Stimulated activated CD8-positive, alpha-beta memory T cell treated with anti-CD3 and anti-CD28 coated beads, Interleukin-4, amount 100 ng/mL, for 48 hours (primary cell): ENCODE measurements at regions not wholly inside any gene's neighbourhood (a gene's known extent, or its start where the extent isn't known, plus 50 kb on each side); places are given as distances from the start of the nearest gene placed in this dataset.

Experiments
- DNase-seq: peaks from one replicate; pipeline ENCODE4 v3.0.0-alpha.2; 2020

DNA sequence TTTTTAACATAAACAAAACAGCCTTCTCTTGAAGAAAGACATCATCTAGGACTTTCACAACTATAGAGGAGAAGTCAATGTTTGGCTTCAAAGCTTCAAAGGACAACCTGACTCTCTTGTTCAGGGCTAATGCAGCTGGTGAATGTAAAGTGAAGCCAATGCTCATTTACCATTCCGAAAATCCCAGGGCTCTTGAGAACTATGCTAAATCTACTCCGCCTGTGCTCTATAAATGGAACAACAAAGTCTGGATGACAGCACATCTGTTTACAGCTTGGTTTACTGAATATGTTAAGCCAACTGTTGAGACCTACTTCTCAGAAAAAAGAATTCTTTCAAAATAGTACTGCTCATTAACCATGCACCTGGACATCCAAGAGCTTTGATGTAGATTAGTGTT lies 259.8 kb upstream of the NR5A2 start:
- no peak for DNase-seq

DNA sequence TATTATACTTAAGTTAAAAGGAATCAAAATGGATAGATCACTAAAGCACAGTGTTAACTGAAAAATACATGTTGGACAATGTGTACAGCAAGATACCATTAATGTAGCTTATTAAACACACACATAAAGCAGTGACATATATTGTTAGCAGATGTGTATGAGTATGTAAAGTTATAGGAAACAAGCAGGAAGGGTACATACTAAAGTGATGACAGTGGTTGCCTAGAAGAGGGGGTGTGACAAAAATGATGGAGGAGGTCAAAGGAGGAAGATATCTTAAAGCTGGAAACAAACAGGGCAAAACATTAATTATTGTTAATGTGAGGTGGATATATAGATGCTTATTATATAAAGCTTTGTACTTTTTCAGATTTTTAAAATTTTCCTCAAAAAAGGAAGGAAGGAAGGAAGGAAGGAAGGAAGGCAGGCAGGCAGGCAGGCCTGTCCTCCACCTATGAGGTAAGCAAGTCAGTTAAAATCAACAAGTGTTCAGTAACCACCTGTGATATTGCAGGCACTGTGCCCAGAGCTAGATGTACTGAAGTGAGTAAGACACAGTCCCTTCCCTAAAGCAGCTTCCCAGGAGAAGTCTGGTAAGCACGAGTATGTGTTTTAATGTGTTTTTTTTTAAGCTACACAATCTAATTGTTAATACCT lies 252.9 kb upstream of the NR5A2 start:
- no peak for DNase-seq

GRCh38 chr1:199776768-199777497 lies 250.6 kb upstream of the NR5A2 start:
- no peak for DNase-seq

DNA sequence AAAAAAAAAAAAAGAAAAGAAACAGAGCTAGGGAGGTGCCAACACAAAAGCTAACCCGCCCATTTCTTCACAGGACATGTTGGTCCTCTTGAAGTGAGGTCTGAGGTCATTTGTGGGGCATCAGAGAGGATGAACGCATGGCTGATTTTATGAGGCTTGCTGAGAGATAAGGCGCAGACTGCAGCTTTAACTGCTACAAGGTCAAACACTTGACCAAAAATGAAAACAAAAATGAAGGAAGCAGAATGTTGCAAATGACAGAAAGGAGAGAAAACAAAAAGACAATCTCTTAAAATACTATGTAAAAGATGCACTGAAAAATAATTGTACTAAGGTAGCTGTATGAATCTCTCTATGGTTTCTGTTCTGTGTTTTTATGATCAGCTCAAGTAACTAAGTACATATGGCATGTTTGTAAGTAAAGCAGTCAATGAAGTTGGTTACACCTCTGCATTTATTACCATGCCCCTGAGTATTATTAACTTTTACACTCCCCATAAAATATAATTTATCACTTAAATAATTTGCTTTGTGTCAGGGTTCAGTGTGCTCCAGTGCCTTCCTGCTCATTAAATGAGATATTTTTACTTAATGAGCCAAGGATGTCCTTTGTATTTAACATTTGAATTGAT lies 249.1 kb upstream of the NR5A2 start:
- no peak for DNase-seq

DNA sequence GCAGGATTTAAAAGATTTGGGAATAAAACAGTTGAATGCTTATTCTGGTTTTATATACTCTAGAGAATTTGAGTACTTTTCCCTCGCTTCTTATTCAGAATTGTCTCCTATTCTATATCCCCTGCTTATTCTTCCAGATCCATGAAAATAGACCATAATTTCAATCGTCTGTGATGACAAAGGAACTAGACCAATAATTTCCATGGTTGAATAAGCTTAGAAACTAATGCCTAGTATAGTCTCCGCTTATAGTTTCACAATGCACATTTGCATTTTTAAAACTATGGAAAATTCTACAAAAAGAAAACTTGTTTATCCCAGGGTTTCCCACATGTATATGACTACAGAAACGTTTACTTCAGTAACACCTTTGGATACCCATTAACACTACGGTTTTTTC lies 247.4 kb upstream of the NR5A2 start:
- no peak for DNase-seq

DNA sequence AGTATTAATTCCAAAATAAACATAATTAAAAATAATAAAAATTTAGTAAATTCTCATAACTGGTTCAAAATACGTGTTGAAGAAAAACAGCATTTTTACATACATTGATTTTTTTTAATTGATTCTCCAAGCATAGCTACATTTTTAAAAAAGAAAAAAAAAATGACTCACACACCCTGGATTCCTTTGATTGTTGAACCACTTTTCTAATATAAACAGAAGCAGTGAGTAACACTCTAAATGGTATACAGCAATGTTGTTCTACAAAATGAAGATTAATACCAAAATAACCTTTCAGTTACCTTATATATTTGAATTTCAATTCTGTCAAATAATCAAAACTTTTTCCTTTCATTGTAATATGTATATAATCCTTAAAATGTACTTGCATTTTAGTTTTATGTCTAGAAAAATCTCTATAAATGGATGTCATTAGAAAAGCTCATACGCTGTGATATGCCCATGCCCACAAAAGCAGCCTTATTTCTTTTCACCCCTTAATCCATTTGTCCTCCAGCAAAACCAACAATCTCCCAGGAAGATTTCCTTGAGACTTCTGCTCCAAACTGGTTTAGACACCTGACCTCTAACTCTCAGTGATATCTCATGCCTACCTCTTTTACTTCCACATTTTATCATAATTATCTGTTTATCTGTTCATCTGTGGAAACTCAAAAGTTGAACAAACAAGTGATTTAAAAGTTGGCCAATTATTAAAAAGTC lies 246.4 kb upstream of the NR5A2 start:
- DNase-seq, result no peak

DNA sequence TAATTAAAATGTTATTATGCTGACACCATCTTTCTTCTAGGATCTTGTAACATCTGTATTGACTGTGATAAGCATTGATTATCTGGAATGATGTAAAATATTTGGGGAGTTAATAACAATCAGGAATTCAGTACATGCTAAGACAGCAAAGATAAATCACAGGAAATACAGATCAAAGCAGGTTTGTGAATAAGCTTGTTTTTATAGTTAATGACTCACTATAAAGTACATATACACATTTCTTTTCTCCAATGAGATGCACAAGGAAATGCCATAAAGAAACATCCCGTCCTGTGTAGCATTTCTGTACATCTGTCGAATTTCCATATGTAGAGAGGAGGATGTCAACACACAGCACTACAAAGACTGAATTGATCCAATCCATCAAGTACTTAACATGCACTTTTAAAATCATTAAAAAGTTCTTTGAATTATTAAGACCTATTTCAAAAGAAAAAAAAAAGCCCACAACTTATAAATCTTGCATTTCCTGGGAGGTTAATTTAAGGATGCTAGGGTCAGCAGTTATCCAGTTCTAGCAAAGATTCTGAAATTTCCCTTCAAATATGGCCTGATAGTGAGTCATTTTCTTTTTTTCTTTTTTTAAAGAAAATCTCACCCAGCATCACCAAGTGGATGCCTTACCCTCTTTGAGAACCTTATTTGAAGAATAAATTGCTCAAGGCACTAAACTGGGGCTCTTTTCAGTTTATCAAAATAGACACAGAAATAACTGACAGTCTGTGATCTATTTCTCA lies 243.2 kb upstream of the NR5A2 start:
- no peak for DNase-seq

GRCh38 chr1:199786695-199787094 lies 240.8 kb upstream of the NR5A2 start:
- no peak for DNase-seq

GRCh38 chr1:199789141-199789540 lies 238.4 kb upstream of the NR5A2 start:
- DNase-seq, result no peak

DNA sequence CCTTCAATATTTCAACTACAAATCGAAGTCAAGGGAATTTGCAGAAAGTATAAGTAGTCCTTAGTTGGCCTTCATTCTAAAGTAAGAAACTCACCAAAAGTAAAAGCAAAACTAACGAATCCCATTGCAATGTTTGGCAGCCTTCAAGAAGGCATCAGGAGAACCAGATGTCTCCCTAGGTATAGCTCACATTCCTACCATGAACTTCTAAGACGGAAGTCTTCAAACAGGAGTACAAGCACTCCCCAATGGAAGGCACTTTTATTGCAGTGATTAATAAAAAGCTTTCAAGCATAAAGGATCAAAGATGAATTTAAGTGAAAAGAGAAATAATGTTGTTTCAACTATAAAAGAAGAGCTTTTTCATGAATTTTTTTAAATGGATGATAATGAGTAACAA lies 236.0 kb upstream of the NR5A2 start:
- no peak for DNase-seq

GRCh38 chr1:199792874-199793273 lies 234.6 kb upstream of the NR5A2 start:
- no peak for DNase-seq

- DNase-seq, result no peak
Measured at GRCh38 chr1:199794105-199794863, 233.2 kb upstream of the NR5A2 start.

DNA sequence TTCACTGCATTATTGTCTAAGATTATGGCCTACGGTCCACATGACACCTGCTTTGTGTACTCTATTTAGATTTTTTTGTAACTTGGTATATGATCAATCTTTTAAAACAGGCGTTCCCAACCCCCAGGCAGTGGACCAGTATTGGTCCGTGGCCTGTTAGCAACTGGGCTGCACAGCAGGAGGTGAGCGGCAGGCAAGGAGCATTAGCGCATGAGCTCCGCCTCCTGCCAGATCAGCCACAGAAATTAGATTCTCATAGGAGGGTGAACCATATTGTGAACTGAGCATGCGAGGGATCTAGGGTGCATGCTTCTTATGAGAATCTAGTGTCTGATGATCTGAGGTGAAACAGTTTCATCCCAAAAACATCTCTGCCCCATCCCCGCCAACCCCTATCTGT lies 228.4 kb upstream of the NR5A2 start:
- no peak for DNase-seq

DNA sequence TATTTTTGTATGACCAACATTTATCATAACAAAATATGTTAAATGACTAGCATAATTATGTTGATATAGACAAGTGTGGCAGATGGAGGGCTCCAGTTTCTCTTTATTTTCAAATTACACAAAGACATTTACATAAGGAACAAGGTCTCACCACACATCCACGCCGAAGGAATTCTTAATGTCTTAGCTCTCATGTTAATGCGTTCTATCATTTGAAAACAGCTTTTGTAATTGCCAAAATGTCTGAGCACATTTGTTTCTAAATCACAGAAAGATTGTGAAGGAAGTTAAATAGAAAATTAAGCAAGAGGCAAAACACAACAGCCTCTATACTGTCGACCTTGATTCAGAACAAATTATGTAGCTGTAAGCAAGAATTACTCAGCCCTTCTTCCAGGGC lies 223.0 kb upstream of the NR5A2 start:
- DNase-seq, result no peak

- DNase-seq, result no peak
Measured at GRCh38 chr1:199808110-199808870, 219.2 kb upstream of the NR5A2 start.

GRCh38 chr1:199809311-199809710 lies 218.2 kb upstream of the NR5A2 start:
- DNase-seq, result no peak

- no peak for DNase-seq
Measured at GRCh38 chr1:199811163-199811562, 216.3 kb upstream of the NR5A2 start.

DNA sequence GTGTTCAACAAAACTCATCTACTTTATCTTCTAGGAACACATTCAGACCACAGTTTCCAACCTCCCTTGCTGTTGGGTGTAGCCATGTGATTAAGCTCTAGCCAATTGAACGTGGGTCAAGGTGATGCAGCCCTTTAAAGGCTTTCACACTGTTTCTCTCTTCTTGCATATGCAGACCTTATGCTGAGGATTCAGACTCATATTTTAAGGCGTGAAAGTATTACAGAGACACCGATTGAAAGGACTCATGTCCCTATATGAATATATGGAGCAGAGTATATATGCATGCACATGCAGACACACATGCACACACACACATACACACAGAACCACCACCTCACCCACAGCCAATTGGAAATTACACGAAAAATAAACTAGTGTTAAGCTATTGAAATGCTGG lies 214.3 kb upstream of the NR5A2 start:
- no peak for DNase-seq

DNA sequence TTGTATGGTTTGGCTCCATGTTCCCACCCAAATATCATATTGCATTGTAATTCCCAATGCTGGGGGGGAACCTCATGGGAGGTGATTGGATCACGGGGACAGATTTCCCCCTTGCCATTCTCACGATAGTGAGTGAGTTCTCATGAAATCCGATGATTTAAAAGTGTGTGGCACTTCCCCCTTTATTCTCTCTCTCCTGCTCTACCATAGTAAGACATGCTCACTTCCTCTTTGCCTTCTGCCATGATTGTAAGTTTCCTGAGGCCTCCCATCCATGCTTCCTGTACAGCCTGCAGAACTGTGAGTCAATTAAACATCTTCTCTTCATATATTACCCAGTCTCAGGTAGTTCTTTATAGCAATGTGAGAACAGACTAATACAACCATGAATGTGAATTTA lies 211.6 kb upstream of the NR5A2 start:
- no peak for DNase-seq

DNA sequence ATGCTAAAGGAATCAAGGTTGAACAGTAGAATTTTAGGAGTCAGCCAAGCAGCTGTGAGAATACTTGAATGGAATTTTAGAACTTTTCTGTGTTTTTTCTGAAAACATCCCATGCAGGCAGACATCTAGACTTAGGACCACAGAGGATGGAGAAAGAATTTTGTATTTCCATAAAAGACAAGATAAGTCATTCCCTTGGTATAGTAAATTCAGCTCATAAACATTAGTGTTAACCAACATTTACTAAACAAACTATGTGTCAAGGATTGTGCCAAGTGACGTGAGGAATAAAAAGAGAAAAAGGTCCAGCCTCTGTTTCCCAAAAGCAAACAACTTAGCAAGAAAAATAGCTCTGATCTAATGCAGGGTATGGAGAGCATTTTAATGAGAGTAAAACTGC lies 210.2 kb upstream of the NR5A2 start:
- no peak for DNase-seq

DNA sequence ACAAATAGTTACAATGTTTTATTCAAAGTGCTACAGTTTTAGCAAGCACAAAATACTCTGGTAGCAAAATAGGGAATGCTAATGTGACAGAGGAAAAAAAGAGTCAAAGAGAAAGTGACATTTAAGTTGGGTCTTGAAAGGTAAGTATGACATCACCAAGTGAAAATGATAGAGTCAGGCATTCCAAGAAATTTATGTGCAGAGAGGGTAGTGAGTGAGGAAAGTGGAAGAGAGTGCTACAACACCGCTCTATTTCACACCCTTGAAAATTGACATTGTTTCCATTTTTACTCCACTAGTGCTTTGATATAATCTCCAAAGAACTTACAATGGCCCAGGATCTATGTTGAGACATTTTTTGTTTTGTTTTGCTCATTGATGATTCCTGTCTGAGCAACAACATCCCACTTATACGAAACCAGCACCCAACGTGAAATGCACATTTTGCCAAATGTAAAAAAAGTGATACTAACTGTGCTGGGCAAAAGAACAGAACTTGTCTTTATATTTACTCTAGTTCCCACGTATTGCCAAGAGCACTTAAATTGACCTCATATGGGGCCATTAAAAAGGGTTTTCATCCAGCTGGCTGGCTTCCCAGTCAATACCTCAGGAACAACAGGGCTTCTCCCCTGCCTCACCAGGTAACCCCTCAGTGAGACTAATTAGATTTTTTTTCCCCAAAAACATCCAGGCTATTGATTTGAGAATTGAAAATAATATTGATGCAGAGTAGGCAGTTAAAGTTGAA lies 206.3 kb upstream of the NR5A2 start:
- DNase-seq, result no peak
